Gastroesophageal sphincter (tissue), 4 donors: ENCODE measurements at regions not wholly inside any gene's neighbourhood (a gene's known extent, or its start where the extent isn't known, plus 50 kb on each side); places are given as distances from the start of the nearest gene placed in this dataset.

Experiments
- ATAC-seq: fragments of 150-250 bp; one replicate; pipeline ENCODE4 v1.9.1; 2016; ENCODE audit warnings: mild to moderate bottlenecking, moderate library complexity
- H3K27ac ChIP-seq, 4 donors: fragments of 200-600 bp; sonication (generic) in 3 of 4; 1 replicate in 3 of 4; 2 replicates in 1 of 4; pipeline ENCODE4 v1.5.1; 2016 to 2019
- H3K27me3 ChIP-seq: fragments of 200-600 bp; sonication (generic); one replicate; pipeline ENCODE4 v1.5.1; 2019
- H3K36me3 ChIP-seq, 2 donors: fragments of 200-600 bp; sonication (generic); one replicate each; pipeline ENCODE4 v1.5.1; 2019; ENCODE audit warnings: control low read depth in 1 of 2
- H3K4me1 ChIP-seq, 3 donors: fragments of 200-600 bp; sonication (generic); 1 replicate in 2 of 3; 2 replicates in 1 of 3; pipeline ENCODE4 v1.5.1; 2016 to 2019; ENCODE audit warnings: control low read depth in 2 of 3
- H3K4me3 ChIP-seq, 2 donors: fragments of 200-600 bp; sonication (generic); one replicate each; pipeline ENCODE4 v1.5.1; 2019; ENCODE audit warnings: mild to moderate bottlenecking in 1 of 2, moderate library complexity in 1 of 2
- H3K9me3 ChIP-seq, 3 donors: fragments of 200-600 bp; sonication (generic); one replicate each; pipeline ENCODE4 v1.5.1; 2017 to 2019; ENCODE audit warnings: control low read depth in 2 of 3
- CTCF ChIP-seq, 4 experiments: fragments of 200-600 bp in 2 of 4; fragments of 450-650 bp in 2 of 4; sonication (generic) in 1 of 4; IDR thresholded peaks; one replicate each; pipeline ENCODE4 v1.5.1; 2017 to 2019; ENCODE audit warnings: antibody characterized with exemption in 4 of 4, mild to moderate bottlenecking in 2 of 4, moderate library complexity in 2 of 4
- EP300 ChIP-seq: sonication (generic); formaldehyde crosslinking; IDR thresholded peaks from one replicate; pipeline ENCODE4 v1.6.1; 2017; ENCODE audit warnings: antibody characterized with exemption, mild to moderate bottlenecking
- POLR2A ChIP-seq, 2 donors: fragments of 450-650 bp; IDR thresholded peaks; one replicate each; pipeline ENCODE4 v1.6.1; 2017; ENCODE audit warnings: antibody characterized with exemption in 2 of 2, mild to moderate bottlenecking in 2 of 2, moderate library complexity in 1 of 2
- POLR2AphosphoS5 ChIP-seq: sonication (generic); formaldehyde crosslinking; IDR thresholded peaks from one replicate; pipeline ENCODE4 v1.6.1; 2017; ENCODE audit warnings: antibody characterized with exemption
- WGBS, 2 donors: methylation state at CpG; one replicate each; pipeline ENCODE4 v1.1.5; 2018; ENCODE audit warnings: low coverage in 1 of 2; 5-methylcytosine and 5-hydroxymethylcytosine counted together

- no peak for TF ChIP-seq POLR2AphosphoS5
- no peak for TF ChIP-seq POLR2A (IDR thresholded peaks at IDR 0.05)
- no peak for TF ChIP-seq EP300
- no peak for TF ChIP-seq CTCF (IDR thresholded peaks at IDR 0.05)
- H3K27ac ChIP-seq, result no peak overlapping the region
- no peaks in the 10 kb centered on the region for H3K4me1 ChIP-seq
- peaks cover 0 to 6% (median 0%) of the 10 kb centered on the region in 3 donors for H3K9me3 ChIP-seq
- no peaks in the 10 kb centered on the region for H3K27me3 ChIP-seq
- H3K36me3 ChIP-seq, result no peaks in the 10 kb centered on the region
- no peak for ATAC-seq
- H3K4me3 ChIP-seq, result no peak overlapping the region
- WGBS, 2 donors, result 33% methylated on average over 2 to 4 of the region's 4 CpGs
Measured at GRCh38 chr15:45855210-45855906, 220.5 kb downstream of the SQOR start.

GRCh38 chr15:45855907-45856579 lies 221.2 kb downstream of the SQOR start:
- no peaks in the 10 kb centered on the region for H3K4me1 ChIP-seq
- no peak for TF ChIP-seq EP300
- H3K9me3 ChIP-seq, result no peaks in the 10 kb centered on the region
- H3K36me3 ChIP-seq, result no peaks in the 10 kb centered on the region
- no peaks in the 10 kb centered on the region for H3K27me3 ChIP-seq
- H3K27ac ChIP-seq, result no peak overlapping the region
- 73 to 89% methylated on average over 4 of the region's 4 CpGs for WGBS, 2 donors
- ATAC-seq, result no peak
- H3K4me3 ChIP-seq, result no peak overlapping the region

- Histone ChIP-seq H3K36me3 (no peaks in the 10 kb centered on the region), H3K4me1 (no peaks in the 10 kb centered on the region), H3K27ac (no peak overlapping the region), H3K9me3 (no peaks in the 10 kb centered on the region), H3K4me3 (no peak overlapping the region), H3K27me3 (no peaks in the 10 kb centered on the region)
- TF ChIP-seq POLR2A (IDR thresholded peaks at IDR 0.05) (no peak), POLR2AphosphoS5 (no peak), EP300 (no peak), CTCF (IDR thresholded peaks at IDR 0.05) (no peak)
- ATAC-seq, result no peak
- WGBS, 2 donors, result 77 to 86% methylated on average over 5 of the region's 5 CpGs
Measured at GRCh38 chr15:45857291-45857690, 222.5 kb downstream of the SQOR start.

GRCh38 chr15:45858491-45858890 lies 223.7 kb downstream of the SQOR start:
- WGBS, 2 donors, result 49 to 59% methylated on average over 2 to 3 of the region's 3 CpGs
- H3K27ac ChIP-seq, result no peak overlapping the region

GRCh38 chr15:45862034-45862433 lies 227.2 kb downstream of the SQOR start:
- Histone ChIP-seq H3K27ac (no peak overlapping the region), H3K36me3 (no peaks in the 10 kb centered on the region), H3K4me3 (no peak overlapping the region), H3K27me3 (no peaks in the 10 kb centered on the region), H3K4me1 (no peaks in the 10 kb centered on the region), H3K9me3 (no peaks in the 10 kb centered on the region)
- 40 to 55% methylated on average over 1 to 2 of the region's 2 CpGs for WGBS, 2 donors
- ATAC-seq, result no peak
- TF ChIP-seq CTCF (IDR thresholded peaks at IDR 0.05) (no peak), POLR2AphosphoS5 (no peak), POLR2A (IDR thresholded peaks at IDR 0.05) (no peak), EP300 (no peak)

More at GRCh38 chr15:45858491-45858890, 223.7 kb downstream of the SQOR start:
- no peak for TF ChIP-seq POLR2AphosphoS5
- no peak for TF ChIP-seq CTCF (IDR thresholded peaks at IDR 0.05)
- TF ChIP-seq POLR2A (IDR thresholded peaks at IDR 0.05), result no peak
- no peak for TF ChIP-seq EP300
- no peaks in the 10 kb centered on the region for H3K9me3 ChIP-seq
- H3K36me3 ChIP-seq, result no peaks in the 10 kb centered on the region
- no peak for ATAC-seq
- H3K4me1 ChIP-seq, result no peaks in the 10 kb centered on the region
- H3K27me3 ChIP-seq, result no peaks in the 10 kb centered on the region
- H3K4me3 ChIP-seq, result no peak overlapping the region
